ENCODE measurements at regions not wholly inside any gene's neighbourhood (a gene's known extent, or its start where the extent isn't known, plus 50 kb on each side); places are given as distances from the start of the nearest gene placed in this dataset.
A peak's percentile ranks its signal among the peaks of the same experiment; 100 is the strongest.
"Not testable (repeated sequence)": the region's sequence is repeated elsewhere in the genome, so short reads cannot be mapped to it uniquely, and the experiment has no call there.

DNA sequence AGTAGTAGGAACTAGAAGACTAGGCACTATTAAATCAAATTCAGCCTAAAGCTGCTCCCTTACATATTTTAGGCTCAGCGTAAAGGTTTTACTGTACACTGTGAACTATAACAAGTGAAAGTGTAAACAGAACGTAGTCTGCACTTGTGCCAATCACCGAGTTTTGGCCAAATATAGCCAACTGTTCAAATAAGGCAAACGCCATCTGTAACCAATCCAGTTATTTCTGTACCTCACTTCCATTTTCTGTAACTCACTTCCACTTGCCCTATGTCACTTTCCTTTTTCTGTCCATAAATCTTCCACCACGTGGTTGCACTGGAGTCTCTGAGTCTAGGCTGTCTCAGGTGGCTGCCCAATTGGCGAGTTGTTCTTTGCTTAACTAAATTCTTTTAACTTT, 2132.2 kb downstream of the LRRC4C start:
- intact Hi-C loops (cut with DNase I; ENCODE audit: low total_unique reads) = no loop called here
- peaks cover 0 to 14% (median 0%) of the 10 kb centered on the region in 8 donors for H3K9me3 ChIP-seq

DNA sequence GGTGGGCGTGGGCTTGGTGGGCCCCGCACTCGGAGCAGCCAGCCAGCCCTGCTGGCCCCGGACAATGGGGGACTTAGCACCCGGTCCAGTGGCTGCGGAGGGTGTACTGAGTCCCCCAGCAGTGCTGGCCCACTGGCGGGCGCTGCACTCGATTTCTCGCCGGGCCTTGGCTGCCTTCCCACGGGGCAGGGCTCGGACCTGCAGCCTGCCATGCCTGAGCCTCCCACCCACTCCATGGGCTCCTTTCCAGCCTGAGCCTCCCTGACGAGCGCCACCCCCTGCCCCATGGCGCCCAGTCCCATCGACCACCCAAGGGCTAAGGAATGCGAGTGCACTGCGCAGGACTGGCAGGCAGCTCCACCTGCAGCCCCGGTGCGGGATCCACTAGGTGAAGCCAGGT, 2147.6 kb downstream of the LRRC4C start:
- intact Hi-C loops (cut with DNase I; ENCODE audit: low total_unique reads); H3K36me3 ChIP-seq; H3K27me3 ChIP-seq (replicated peaks in 1 of 7); H3K27ac ChIP-seq; H3K4me3 ChIP-seq; H3K4me1 ChIP-seq: not testable (repeated sequence)
- H3K9me3 ChIP-seq = peaks cover 0 to 24% (median 2%) of the 10 kb centered on the region in 8 donors
- DNase-seq = peak; percentile 50
- WGBS, 5 donors = 90 to 96% (median 94%) methylated on average over 19 to 21 of the region's 21 CpGs

More for the DNA sequence above, 2132.2 kb downstream of the LRRC4C start:
- WGBS, 5 donors = 57 to 62% (median 60%) methylated on average over 6 of the region's 6 CpGs
- Histone ChIP-seq H3K27ac (no peak overlapping the region), H3K4me1 (no peaks in the 10 kb centered on the region), H3K4me3 (no peak overlapping the region), H3K27me3 (replicated peaks in 1 of 7) (no peaks in the 10 kb centered on the region), H3K36me3 (no peaks in the 10 kb centered on the region)
- no peak for TF ChIP-seq POLR2A (IDR thresholded peaks at IDR 0.05)
- TF ChIP-seq, protein P1, sequence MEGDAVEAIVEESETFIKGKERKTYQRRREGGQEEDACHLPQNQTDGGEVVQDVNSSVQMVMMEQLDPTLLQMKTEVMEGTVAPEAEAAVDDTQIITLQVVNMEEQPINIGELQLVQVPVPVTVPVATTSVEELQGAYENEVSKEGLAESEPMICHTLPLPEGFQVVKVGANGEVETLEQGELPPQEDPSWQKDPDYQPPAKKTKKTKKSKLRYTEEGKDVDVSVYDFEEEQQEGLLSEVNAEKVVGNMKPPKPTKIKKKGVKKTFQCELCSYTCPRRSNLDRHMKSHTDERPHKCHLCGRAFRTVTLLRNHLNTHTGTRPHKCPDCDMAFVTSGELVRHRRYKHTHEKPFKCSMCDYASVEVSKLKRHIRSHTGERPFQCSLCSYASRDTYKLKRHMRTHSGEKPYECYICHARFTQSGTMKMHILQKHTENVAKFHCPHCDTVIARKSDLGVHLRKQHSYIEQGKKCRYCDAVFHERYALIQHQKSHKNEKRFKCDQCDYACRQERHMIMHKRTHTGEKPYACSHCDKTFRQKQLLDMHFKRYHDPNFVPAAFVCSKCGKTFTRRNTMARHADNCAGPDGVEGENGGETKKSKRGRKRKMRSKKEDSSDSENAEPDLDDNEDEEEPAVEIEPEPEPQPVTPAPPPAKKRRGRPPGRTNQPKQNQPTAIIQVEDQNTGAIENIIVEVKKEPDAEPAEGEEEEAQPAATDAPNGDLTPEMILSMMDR (IDR thresholded peaks at IDR 0.05 in 8 of 11, conservative IDR thresholded peaks at IDR 0.05 in 3 of 11) = no peak
- DNase-seq = no peak

DNA sequence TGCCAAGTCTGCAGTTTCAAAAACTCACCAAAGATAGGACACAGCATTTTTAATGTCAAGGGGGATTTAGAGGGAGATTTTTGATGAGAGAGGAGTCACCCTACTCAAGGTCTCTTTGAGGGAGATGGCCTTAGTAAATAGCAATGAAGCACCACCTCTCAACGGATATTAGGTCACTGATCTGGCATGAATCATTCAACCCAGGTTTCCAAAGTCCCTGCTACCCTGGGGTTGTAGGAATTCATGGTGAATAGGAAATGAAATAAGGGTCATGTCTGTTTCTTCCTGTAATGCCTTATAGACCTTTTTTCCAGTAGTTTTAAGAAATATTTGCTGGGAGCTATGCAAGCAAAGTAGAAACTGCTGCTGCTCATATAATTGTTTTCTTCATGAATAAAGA, 2154.9 kb downstream of the LRRC4C start:
- Histone ChIP-seq H3K36me3 (no peaks in the 10 kb centered on the region), H3K4me1 (peaks cover 0 to 10% (median 0%) of the 10 kb centered on the region in 6 donors), H3K9me3 (peaks cover 0 to 26% (median 3%) of the 10 kb centered on the region in 8 donors), H3K4me3 (no peak overlapping the region), H3K27ac (peak overlapping the region in 2 of 8 donors; percentile 3 to 30), H3K27me3 (replicated peaks in 1 of 7) (no peaks in the 10 kb centered on the region)
- WGBS, 5 donors = 54 to 70% (median 65%) methylated on average over 1 of the region's 1 CpG
- no peak for TF ChIP-seq POLR2AphosphoS5 (IDR thresholded peaks at IDR 0.05)
- no peak for TF ChIP-seq POLR2A (IDR thresholded peaks at IDR 0.05)
- TF ChIP-seq, protein P1 (IDR thresholded peaks at IDR 0.05 in 8 of 11, conservative IDR thresholded peaks at IDR 0.05 in 3 of 11) = no peak
- no peak for DNase-seq
- intact Hi-C loops (cut with DNase I; ENCODE audit: low total_unique reads) = no loop called here

DNA sequence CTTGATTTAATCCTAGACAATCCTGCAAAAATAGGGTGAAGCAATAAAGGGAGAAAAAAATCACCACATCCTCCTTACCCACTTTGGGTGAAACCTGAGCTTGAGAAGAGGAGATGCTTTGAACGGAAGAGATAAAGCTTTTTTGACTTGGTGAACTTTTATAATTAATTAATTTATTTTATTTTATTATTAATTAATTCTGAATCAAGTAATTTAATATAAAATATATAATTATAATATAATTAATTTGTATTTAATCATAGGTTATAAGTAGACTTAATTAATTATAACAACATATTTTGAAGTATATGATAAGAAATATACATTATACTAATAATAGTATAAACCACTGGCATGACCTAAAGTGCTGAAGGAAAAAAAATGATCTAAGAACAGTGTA, 2164.8 kb downstream of the LRRC4C start:
- H3K4me3 ChIP-seq = no peak overlapping the region
- H3K27me3 ChIP-seq (replicated peaks in 1 of 7) = no peaks in the 10 kb centered on the region
- no peaks in the 10 kb centered on the region for H3K4me1 ChIP-seq
- TF ChIP-seq, protein P1 (IDR thresholded peaks at IDR 0.05 in 8 of 11, conservative IDR thresholded peaks at IDR 0.05 in 3 of 11) = no peak
- TF ChIP-seq POLR2A (IDR thresholded peaks at IDR 0.05) (no peak), POLR2AphosphoS5 (IDR thresholded peaks at IDR 0.05) (no peak)
- H3K36me3 ChIP-seq = no peaks in the 10 kb centered on the region
- no peak overlapping the region for H3K27ac ChIP-seq
- intact Hi-C loops (cut with DNase I; ENCODE audit: low total_unique reads) = no loop called here
- DNase-seq = no peak
- H3K9me3 ChIP-seq = peaks cover 0 to 43% (median 15%) of the 10 kb centered on the region in 8 donors
- WGBS, 5 donors = 82 to 93% (median 87%) methylated on average over 1 of the region's 1 CpG

DNA sequence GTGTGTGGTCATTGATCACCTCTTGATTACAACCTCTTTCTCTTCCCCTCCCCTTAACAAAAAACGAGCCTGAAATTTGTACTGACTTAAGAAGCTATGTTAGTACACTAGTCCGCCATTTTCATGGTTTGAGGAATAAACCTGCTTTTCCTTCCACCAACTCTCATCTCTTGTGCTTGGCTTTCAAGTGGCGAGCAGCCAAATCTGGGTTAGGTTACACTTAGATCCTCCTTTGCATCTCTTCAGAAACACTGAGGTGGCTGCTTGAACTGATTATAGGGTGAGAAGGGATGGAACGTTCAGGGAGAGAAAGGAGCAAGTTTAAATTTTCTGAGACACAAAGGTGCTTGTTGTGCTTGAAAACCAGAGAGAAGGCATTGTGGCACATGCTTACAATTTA, 2171.4 kb downstream of the LRRC4C start:
- Histone ChIP-seq H3K4me1 (no peaks in the 10 kb centered on the region), H3K36me3 (no peaks in the 10 kb centered on the region), H3K27me3 (replicated peaks in 1 of 7) (no peaks in the 10 kb centered on the region), H3K27ac (no peak overlapping the region), H3K9me3 (peaks cover 0 to 40% (median 15%) of the 10 kb centered on the region in 8 donors), H3K4me3 (no peak overlapping the region)
- intact Hi-C loops (cut with DNase I; ENCODE audit: low total_unique reads) = no loop called here
- TF ChIP-seq, protein P1 (IDR thresholded peaks at IDR 0.05 in 8 of 11, conservative IDR thresholded peaks at IDR 0.05 in 3 of 11) = no peak
- TF ChIP-seq POLR2AphosphoS5 (IDR thresholded peaks at IDR 0.05) = no peak
- no peak for TF ChIP-seq POLR2A (IDR thresholded peaks at IDR 0.05)
- WGBS, 5 donors = 66 to 80% (median 68%) methylated on average over 4 of the region's 4 CpGs
- no peak for DNase-seq

Measured in spleen (tissue), 11 donors.